ENCODE measurements at regions not wholly inside any gene's neighbourhood (a gene's known extent, or its start where the extent isn't known, plus 50 kb on each side); places are given as distances from the start of the nearest gene placed in this dataset.
"Not testable (repeated sequence)": the region's sequence is repeated elsewhere in the genome, so short reads cannot be mapped to it uniquely, and the experiment has no call there.

GRCh38 chr1:199533361-199533760 lies 494.1 kb upstream of the NR5A2 start:
- TF ChIP-seq CTCF, POLR2A (IDR thresholded peaks at IDR 0.05): not testable (repeated sequence)
